ENCODE measurements at regions not wholly inside any gene's neighbourhood (a gene's known extent, or its start where the extent isn't known, plus 50 kb on each side); places are given as distances from the start of the nearest gene placed in this dataset.

DNA sequence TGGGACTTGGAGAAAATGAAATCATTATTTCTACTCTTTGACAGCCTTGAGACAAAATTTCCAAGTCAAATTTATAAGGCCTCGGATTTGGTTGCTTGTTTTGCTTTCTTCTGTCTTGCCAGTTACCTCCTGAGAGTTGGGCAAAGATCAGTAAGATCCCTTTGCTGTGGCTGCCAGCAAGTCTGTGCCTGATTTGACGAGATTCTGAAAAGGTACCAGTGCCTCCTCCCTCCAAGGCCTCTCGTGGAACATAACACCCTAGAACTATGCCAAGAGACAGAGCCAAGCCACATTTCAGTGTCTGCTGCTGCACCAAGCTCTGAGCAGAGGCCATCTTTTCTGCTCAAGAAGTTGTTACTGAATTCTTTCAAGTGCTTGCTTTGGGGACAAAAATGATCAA lies 61.0 kb downstream of the GTPBP8 start:
- Histone ChIP-seq H3K27ac (ENCODE audit: low read depth, low read length) (peak overlapping the region; percentile 61), H3K27me3 (ENCODE audit: control insufficient read depth, insufficient read depth, low read length) (no peaks in the 10 kb centered on the region), H3K9ac (ENCODE audit: low read length) (no peak overlapping the region), H3K36me3 (ENCODE audit: control insufficient read depth, insufficient read depth, low read length) (no peaks in the 10 kb centered on the region), H3K4me1 (ENCODE audit: control insufficient read depth, insufficient read depth, low read length) (peaks cover 9% of the 10 kb centered on the region), H3K4me3 (ENCODE audit: low read length) (no peak overlapping the region)

DNA sequence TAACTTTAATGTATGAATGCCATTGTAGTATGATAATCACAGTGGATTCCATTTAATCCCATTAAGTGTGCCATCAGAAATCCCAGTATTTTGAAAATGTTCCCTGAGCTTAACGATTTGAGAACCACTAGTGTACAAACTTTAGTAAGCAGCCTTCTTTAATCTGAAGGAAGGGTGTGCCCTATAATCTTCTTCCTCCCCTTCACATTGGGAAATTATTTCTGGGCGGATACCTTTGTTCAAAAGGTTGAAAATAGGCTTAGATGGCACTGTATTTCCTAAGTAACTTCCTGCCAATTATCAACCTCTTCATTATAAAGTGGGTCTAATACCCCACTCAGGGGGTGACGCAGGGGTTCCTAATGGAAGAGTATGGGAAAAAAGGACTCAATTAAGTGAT lies 62.4 kb downstream of the GTPBP8 start:
- H3K9ac ChIP-seq (ENCODE audit: low read length) = no peak overlapping the region
- no peak overlapping the region for H3K4me3 ChIP-seq (ENCODE audit: low read length)
- no peaks in the 10 kb centered on the region for H3K36me3 ChIP-seq (ENCODE audit: control insufficient read depth, insufficient read depth, low read length)
- H3K27me3 ChIP-seq (ENCODE audit: control insufficient read depth, insufficient read depth, low read length) = no peaks in the 10 kb centered on the region
- no peak overlapping the region for H3K27ac ChIP-seq (ENCODE audit: low read depth, low read length)
- H3K4me1 ChIP-seq (ENCODE audit: control insufficient read depth, insufficient read depth, low read length) = peaks cover 9% of the 10 kb centered on the region

DNA sequence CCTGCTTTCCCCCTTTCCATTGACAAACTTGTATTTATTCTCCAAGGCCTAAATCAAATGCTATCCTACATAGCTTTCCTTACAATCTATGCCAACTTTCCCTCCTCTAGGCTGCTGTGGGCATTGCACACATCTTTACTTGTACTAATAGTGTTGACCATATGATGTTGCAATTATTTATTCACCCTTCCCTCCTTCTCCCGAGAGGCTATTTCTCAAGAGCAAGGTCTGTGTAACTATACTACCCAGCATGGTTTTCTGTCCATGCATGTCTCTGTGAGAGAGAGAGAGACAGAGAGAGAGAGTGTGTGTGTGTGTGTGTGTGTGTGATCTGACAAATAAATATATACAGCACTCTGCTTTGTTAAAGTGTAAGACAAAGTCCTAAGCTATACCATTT lies 63.8 kb downstream of the GTPBP8 start:
- Histone ChIP-seq H3K36me3 (ENCODE audit: control insufficient read depth, insufficient read depth, low read length) (no peaks in the 10 kb centered on the region), H3K9ac (ENCODE audit: low read length) (no peak overlapping the region), H3K4me3 (ENCODE audit: low read length) (no peak overlapping the region), H3K27ac (ENCODE audit: low read depth, low read length) (no peak overlapping the region), H3K27me3 (ENCODE audit: control insufficient read depth, insufficient read depth, low read length) (no peaks in the 10 kb centered on the region), H3K4me1 (ENCODE audit: control insufficient read depth, insufficient read depth, low read length) (peaks cover 9% of the 10 kb centered on the region)

DNA sequence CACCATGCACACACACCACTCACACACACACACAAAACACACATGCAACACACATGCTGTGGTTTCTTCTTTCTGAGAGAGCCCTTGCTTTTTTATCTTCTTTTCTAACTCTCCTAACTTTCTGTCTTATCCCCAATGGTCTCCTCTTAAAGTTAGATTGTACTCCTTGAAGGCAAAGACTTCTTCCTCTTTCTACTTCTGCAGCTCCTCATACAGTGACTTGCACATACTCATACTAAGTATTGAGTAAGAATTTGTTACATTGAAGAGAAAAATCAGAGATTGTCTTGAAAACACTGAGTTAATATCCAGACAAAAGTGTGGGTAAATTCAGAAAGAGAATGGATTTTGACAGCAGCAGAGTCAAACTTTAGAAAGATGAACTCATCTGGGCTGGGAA lies 64.4 kb downstream of the GTPBP8 start:
- peaks cover 9% of the 10 kb centered on the region for H3K4me1 ChIP-seq (ENCODE audit: control insufficient read depth, insufficient read depth, low read length)
- no peak overlapping the region for H3K27ac ChIP-seq (ENCODE audit: low read depth, low read length)
- no peak overlapping the region for H3K4me3 ChIP-seq (ENCODE audit: low read length)
- no peaks in the 10 kb centered on the region for H3K36me3 ChIP-seq (ENCODE audit: control insufficient read depth, insufficient read depth, low read length)
- H3K9ac ChIP-seq (ENCODE audit: low read length) = no peak overlapping the region
- no peaks in the 10 kb centered on the region for H3K27me3 ChIP-seq (ENCODE audit: control insufficient read depth, insufficient read depth, low read length)

DNA sequence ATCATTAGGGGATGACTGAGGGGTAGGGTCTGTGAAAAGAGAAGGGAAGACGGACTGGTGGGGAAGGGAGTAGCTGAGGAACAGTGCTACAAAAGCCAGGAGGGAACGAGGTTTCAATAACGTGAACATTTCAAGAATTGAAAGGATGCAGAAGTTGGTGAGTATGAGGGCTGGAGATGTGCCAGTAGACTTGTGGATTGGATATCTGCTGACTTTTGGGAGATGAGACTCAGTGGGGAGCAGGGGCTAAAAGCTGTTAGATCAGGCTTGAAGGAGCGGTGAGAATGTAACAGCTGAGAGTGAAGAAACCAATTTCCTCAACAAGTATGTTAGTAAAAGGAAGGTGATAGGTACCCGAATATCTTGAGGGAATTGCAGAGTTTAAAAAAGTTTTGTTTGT lies 65.2 kb downstream of the GTPBP8 start:
- H3K36me3 ChIP-seq (ENCODE audit: control insufficient read depth, insufficient read depth, low read length) = no peaks in the 10 kb centered on the region
- no peak overlapping the region for H3K27ac ChIP-seq (ENCODE audit: low read depth, low read length)
- H3K4me1 ChIP-seq (ENCODE audit: control insufficient read depth, insufficient read depth, low read length) = peaks cover 9% of the 10 kb centered on the region
- H3K27me3 ChIP-seq (ENCODE audit: control insufficient read depth, insufficient read depth, low read length) = no peaks in the 10 kb centered on the region
- H3K4me3 ChIP-seq (ENCODE audit: low read length) = no peak overlapping the region
- H3K9ac ChIP-seq (ENCODE audit: low read length) = no peak overlapping the region

DNA sequence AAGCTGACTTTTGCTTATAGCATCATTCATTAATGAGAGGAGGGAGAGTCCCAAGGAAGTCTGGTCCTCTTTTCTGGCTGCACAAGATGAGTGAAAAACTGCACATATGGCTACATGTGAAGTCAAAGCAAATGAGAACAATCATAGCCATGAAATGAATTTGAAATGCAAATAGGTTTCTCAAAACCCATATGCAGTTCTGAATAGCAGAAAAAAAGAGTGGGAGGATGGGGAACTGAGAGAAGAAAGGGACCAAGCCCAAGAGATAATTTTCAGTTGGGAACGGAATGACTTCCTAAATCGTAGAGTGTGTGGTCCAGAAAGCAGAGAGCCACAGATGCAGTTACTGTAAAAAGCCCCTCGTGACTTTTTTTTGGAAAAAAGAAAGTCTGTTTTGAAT lies 66.3 kb downstream of the GTPBP8 start:
- no peak overlapping the region for H3K9ac ChIP-seq (ENCODE audit: low read length)
- H3K27me3 ChIP-seq (ENCODE audit: control insufficient read depth, insufficient read depth, low read length) = no peaks in the 10 kb centered on the region
- no peak overlapping the region for H3K4me3 ChIP-seq (ENCODE audit: low read length)
- peaks cover under 1% of the 10 kb centered on the region for H3K4me1 ChIP-seq (ENCODE audit: control insufficient read depth, insufficient read depth, low read length)
- no peaks in the 10 kb centered on the region for H3K36me3 ChIP-seq (ENCODE audit: control insufficient read depth, insufficient read depth, low read length)
- no peak overlapping the region for H3K27ac ChIP-seq (ENCODE audit: low read depth, low read length)

DNA sequence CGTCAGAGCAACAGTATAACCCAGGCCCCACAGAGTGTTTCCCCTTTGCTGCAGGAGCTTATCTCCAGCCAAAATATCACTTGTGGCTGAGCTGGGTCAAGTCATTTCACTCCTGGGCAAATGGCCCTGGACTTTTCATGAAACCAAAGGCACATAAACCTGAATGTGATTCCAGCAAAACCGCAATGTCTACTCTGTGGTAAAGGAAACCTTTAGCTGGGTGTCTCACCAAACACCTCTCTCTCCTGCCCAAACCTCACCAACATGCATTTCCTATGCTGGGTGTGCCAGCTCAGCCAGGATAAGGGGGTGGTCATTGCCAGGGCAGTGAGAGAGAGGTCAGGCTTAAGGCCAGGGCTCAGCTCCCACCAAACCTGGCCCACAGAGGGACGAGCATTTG lies 67.4 kb downstream of the GTPBP8 start:
- Histone ChIP-seq H3K9ac (ENCODE audit: low read length) (no peak overlapping the region), H3K27ac (ENCODE audit: low read depth, low read length) (no peak overlapping the region)

DNA sequence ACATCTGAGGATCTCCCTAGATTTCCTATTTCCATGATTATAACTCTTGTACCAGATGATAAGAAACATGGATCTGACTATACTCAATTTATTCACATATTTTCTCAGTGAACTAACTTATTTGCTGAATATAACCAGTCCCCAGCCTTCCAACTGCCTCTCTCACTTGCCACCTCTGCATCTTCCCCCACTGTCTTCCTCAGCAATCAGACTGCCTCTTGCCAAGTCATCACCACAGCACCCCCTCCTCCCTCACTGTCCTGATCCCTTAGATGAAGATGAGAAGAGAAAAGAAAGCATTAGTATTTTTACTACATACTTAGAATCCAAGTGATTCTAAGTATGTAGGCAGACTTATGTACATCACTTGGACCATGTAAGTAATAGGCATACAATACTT lies 71.9 kb downstream of the GTPBP8 start:
- no peak overlapping the region for H3K9ac ChIP-seq (ENCODE audit: low read length)
- H3K4me1 ChIP-seq (ENCODE audit: control insufficient read depth, insufficient read depth, low read length) = no peaks in the 10 kb centered on the region
- no peak overlapping the region for H3K4me3 ChIP-seq (ENCODE audit: low read length)
- no peaks in the 10 kb centered on the region for H3K27me3 ChIP-seq (ENCODE audit: control insufficient read depth, insufficient read depth, low read length)
- no peaks in the 10 kb centered on the region for H3K36me3 ChIP-seq (ENCODE audit: control insufficient read depth, insufficient read depth, low read length)
- H3K27ac ChIP-seq (ENCODE audit: low read depth, low read length) = no peak overlapping the region

More for the DNA sequence above, 67.4 kb downstream of the GTPBP8 start:
- H3K4me3 ChIP-seq (ENCODE audit: low read length) = no peak overlapping the region
- no peaks in the 10 kb centered on the region for H3K36me3 ChIP-seq (ENCODE audit: control insufficient read depth, insufficient read depth, low read length)
- H3K4me1 ChIP-seq (ENCODE audit: control insufficient read depth, insufficient read depth, low read length) = no peaks in the 10 kb centered on the region
- H3K27me3 ChIP-seq (ENCODE audit: control insufficient read depth, insufficient read depth, low read length) = no peaks in the 10 kb centered on the region

DNA sequence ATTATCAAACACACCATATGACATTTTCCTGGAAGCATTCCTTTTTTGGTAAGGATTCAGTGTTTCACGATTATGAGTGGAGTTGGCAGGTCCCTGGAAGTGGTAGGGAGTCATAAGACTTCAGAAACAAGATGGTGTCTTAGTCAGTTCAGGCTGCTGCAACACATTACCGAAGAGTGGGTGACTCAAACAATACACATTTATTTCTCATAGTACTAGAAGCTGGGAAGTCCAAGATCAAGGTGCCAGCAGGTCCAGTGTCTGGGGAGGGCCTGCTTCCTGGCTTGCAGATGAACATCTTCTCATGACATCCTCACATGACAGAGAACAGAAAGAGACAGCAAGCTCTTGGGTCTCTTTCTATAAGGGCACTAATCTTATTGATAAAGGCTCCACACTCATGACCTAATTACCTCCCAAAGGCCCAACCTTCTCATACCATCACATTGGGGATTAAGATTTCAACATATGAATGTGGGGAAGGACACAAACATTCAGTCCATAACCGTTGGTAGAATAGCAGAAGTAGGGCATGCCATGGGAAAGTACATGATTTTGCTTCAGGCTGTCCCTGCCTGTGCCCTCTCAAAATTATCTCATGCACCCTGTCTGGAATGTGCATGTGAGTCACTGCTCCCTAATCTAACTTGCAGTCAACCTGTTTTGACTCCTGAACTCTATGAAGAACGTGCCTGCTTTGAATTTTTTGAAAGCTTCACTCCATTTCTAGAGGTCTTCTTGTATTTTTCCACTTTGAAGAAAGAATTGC lies 72.5 kb downstream of the GTPBP8 start:
- Histone ChIP-seq H3K4me1 (ENCODE audit: control insufficient read depth, insufficient read depth, low read length) (no peaks in the 10 kb centered on the region), H3K27ac (ENCODE audit: low read depth, low read length) (peak overlapping the region; percentile 42), H3K4me3 (ENCODE audit: low read length) (no peak overlapping the region), H3K9ac (ENCODE audit: low read length) (no peak overlapping the region), H3K27me3 (ENCODE audit: control insufficient read depth, insufficient read depth, low read length) (no peaks in the 10 kb centered on the region), H3K36me3 (ENCODE audit: control insufficient read depth, insufficient read depth, low read length) (no peaks in the 10 kb centered on the region)

DNA sequence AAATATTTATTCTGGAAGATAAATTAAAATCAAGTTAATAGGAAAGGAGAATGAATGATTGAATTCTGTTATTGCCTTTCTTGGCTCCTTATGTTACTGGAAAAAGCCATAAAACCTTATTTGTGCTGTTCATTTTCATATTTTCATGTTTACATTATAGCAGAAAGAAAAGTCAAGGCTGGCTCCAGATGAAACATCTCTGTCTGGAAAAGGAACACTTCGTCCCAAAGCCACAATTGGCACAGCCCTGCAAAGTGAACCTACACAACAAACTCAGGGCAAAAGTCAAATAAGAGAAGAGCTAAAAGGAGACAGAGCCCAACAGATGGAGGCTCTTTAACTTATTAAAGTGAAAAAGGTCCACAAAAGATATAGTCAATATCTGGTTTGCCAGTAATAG lies 73.4 kb downstream of the GTPBP8 start:
- Histone ChIP-seq H3K9ac (ENCODE audit: low read length) (no peak overlapping the region), H3K27ac (ENCODE audit: low read depth, low read length) (peak overlapping the region; percentile 18), H3K4me1 (ENCODE audit: control insufficient read depth, insufficient read depth, low read length) (no peaks in the 10 kb centered on the region), H3K4me3 (ENCODE audit: low read length) (no peak overlapping the region), H3K36me3 (ENCODE audit: control insufficient read depth, insufficient read depth, low read length) (no peaks in the 10 kb centered on the region), H3K27me3 (ENCODE audit: control insufficient read depth, insufficient read depth, low read length) (no peaks in the 10 kb centered on the region)

DNA sequence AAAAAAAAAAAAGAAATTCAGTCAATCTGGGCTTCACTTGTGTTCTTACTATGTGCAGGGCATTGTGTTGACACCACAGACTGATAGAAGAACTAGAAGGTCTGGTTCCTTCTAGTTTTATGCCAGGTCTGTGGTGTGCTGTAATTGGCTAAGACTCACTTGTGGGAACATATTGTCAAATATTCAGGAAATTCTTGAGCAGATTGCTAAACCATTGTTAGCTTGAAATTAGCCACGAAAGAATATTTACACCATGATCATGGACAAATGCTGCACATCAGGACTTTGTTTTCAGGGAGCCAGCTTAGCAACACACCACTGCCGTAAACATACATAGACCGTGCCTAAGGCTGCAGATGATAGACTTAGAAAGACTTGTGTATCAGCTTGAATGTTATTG lies 74.6 kb downstream of the GTPBP8 start:
- Histone ChIP-seq H3K27me3 (ENCODE audit: control insufficient read depth, insufficient read depth, low read length) (no peaks in the 10 kb centered on the region), H3K36me3 (ENCODE audit: control insufficient read depth, insufficient read depth, low read length) (no peaks in the 10 kb centered on the region), H3K4me1 (ENCODE audit: control insufficient read depth, insufficient read depth, low read length) (no peaks in the 10 kb centered on the region), H3K9ac (ENCODE audit: low read length) (no peak overlapping the region), H3K27ac (ENCODE audit: low read depth, low read length) (no peak overlapping the region), H3K4me3 (ENCODE audit: low read length) (no peak overlapping the region)

DNA sequence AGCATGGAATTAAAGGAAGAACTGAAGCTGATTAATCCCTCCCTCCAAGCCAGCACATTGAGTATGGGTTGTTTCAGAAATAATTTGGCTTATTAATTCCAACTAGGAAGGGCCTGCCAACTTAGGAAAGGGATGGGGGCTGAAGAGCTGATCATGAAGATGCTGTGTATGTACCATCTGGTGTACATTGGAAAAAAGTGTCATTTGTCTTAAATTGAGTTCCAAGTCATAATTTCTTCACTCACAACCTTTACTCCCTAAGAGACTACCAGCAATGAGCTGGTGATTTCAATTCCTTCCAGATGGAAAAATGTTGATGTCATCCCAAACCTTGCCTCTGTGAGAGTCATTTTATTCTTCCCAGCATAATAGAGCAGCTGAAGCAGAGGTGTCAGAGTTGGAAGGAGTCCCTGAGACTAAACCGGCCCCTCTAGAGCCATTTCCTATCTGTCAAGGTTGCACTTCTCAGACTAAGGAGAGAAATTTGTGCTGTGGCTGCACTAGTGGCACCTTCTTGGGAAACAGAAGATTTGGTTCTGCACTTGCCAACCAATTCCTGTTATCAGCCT lies 79.4 kb downstream of the GTPBP8 start:
- no peak overlapping the region for H3K9ac ChIP-seq (ENCODE audit: low read length)

DNA sequence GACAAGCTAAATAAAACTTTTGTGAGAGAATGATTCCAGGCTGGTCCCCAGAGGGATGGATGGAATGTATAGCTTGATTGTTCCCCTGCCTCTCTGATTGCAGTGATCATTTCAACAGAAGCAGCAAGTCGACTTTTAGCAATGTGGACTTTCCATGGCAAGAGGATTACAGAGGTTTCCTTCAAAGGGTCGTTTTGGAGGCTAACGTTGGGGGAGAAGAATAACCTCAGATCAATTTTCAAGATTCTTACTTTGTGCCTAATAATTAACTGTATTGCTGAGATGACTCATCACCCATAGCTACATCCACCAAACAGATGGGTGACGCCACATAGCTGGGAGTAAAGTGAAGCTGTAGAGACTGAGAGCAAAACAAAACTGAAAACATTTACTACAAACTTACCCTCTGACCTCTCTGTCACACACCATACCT lies 79.9 kb downstream of the GTPBP8 start:
- H3K36me3 ChIP-seq (ENCODE audit: control insufficient read depth, insufficient read depth, low read length) = no peaks in the 10 kb centered on the region
- H3K27ac ChIP-seq (ENCODE audit: low read depth, low read length) = no peak overlapping the region
- H3K4me3 ChIP-seq (ENCODE audit: low read length) = no peak overlapping the region
- H3K27me3 ChIP-seq (ENCODE audit: control insufficient read depth, insufficient read depth, low read length) = no peaks in the 10 kb centered on the region
- no peaks in the 10 kb centered on the region for H3K4me1 ChIP-seq (ENCODE audit: control insufficient read depth, insufficient read depth, low read length)
- H3K9ac ChIP-seq (ENCODE audit: low read length) = no peak overlapping the region

More for the DNA sequence above, 79.4 kb downstream of the GTPBP8 start:
- no peaks in the 10 kb centered on the region for H3K36me3 ChIP-seq (ENCODE audit: control insufficient read depth, insufficient read depth, low read length)
- H3K27ac ChIP-seq (ENCODE audit: low read depth, low read length) = no peak overlapping the region
- no peaks in the 10 kb centered on the region for H3K27me3 ChIP-seq (ENCODE audit: control insufficient read depth, insufficient read depth, low read length)
- H3K4me3 ChIP-seq (ENCODE audit: low read length) = no peak overlapping the region
- no peaks in the 10 kb centered on the region for H3K4me1 ChIP-seq (ENCODE audit: control insufficient read depth, insufficient read depth, low read length)

All from rectal smooth muscle tissue (tissue), 1 donor.